Spleen (tissue), 7 donors: ENCODE measurements at regions not wholly inside any gene's neighbourhood (a gene's known extent, or its start where the extent isn't known, plus 50 kb on each side); places are given as distances from the start of the nearest gene placed in this dataset.

ENCODE experiments used
- POLR2A ChIP-seq, 3 donors: fragments of 450-650 bp; IDR thresholded peaks; one replicate each; pipeline ENCODE4 v1.5.1; 2017; ENCODE audit warnings: antibody characterized with exemption in 3 of 3, mild to moderate bottlenecking in 1 of 3
- POLR2AphosphoS5 ChIP-seq, 3 donors: sonication (generic); formaldehyde crosslinking; IDR thresholded peaks; one replicate each; pipeline ENCODE4 v1.5.1; 2017; ENCODE audit warnings: antibody characterized with exemption in 3 of 3
- TF ChIP-seq, protein P1 (sequence below), 11 experiments: fragments of 200-600 bp in 7 of 11; fragments of 450-650 bp in 4 of 11; sonication (generic) in 4 of 11; IDR thresholded peaks in 8 of 11; conservative IDR thresholded peaks in 3 of 11; 1 replicate in 7 of 11; 2 replicates in 4 of 11; pipeline versions ENCODE4 v1.4.0 to v1.8.0; 2016 to 2021; ENCODE audit warnings: antibody characterized with exemption in 11 of 11, inconsistent platforms in 4 of 11, mild to moderate bottlenecking in 1 of 11
- donor health status: DM: no; HTN: no; CAD: no; lungs with moderate emphysema.
- donor health status: DM: no; HTN: no; CAD: no.
- donor health status: DM: no; HTN: no; CAD: no.

DNA sequence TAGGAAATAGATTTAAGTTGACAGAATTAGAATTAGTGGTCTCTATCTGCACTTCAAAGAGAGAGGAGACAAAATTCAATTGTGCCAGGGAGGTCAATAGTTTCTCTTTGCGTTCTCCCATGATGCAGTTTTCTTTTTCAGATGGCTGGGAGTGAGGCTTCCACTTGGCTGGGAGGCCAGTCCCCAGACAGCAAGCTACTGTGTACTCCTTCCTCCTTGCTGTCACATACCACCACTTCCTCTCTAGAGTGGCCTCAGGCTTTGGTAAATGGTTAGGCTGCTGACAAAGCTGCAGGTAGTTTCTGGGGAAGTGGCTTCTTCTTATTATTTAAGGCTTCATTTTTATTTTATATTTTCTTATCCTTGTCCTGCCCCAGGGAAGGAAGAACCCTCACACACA is 106.2 kb upstream of the HS3ST4 start:
- TF ChIP-seq, protein P1, sequence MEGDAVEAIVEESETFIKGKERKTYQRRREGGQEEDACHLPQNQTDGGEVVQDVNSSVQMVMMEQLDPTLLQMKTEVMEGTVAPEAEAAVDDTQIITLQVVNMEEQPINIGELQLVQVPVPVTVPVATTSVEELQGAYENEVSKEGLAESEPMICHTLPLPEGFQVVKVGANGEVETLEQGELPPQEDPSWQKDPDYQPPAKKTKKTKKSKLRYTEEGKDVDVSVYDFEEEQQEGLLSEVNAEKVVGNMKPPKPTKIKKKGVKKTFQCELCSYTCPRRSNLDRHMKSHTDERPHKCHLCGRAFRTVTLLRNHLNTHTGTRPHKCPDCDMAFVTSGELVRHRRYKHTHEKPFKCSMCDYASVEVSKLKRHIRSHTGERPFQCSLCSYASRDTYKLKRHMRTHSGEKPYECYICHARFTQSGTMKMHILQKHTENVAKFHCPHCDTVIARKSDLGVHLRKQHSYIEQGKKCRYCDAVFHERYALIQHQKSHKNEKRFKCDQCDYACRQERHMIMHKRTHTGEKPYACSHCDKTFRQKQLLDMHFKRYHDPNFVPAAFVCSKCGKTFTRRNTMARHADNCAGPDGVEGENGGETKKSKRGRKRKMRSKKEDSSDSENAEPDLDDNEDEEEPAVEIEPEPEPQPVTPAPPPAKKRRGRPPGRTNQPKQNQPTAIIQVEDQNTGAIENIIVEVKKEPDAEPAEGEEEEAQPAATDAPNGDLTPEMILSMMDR (IDR thresholded peaks at IDR 0.05 in 8 of 11, conservative IDR thresholded peaks at IDR 0.05 in 3 of 11): no peak
- no peak for TF ChIP-seq POLR2AphosphoS5 (IDR thresholded peaks at IDR 0.05)
- TF ChIP-seq POLR2A (IDR thresholded peaks at IDR 0.05): no peak
